Psoas muscle (tissue), 7 donors: ENCODE measurements at regions not wholly inside any gene's neighbourhood (a gene's known extent, or its start where the extent isn't known, plus 50 kb on each side); places are given as distances from the start of the nearest gene placed in this dataset.

ENCODE experiments used
- ATAC-seq, 4 donors: fragments of 200-7000 bp; cut with Tn5 transposase; one replicate each; pipeline ENCODE4 v1.9.1; 2020; ENCODE audit warnings: moderate library complexity in 3 of 4, mild to moderate bottlenecking in 2 of 4
- DNase-seq, 2 donors: peaks; one replicate each; pipeline ENCODE4 v3.0.0-alpha.2; 2020
- H3K27ac ChIP-seq: fragments of 200-600 bp; one replicate; pipeline ENCODE4 v1.8.0; 2022
- H3K27me3 ChIP-seq, 3 donors: fragments of 200-600 bp in 1 of 3; one replicate each; pipeline versions ENCODE4 v1.6.1 to v1.8.0; 2013 to 2022; ENCODE audit warnings: low read length in 2 of 3, mild to moderate bottlenecking in 2 of 3, moderate library complexity in 1 of 3; ENCODE audit not compliant: insufficient read depth in 3 of 3
- H3K36me3 ChIP-seq, 2 donors: fragments of 200-600 bp in 1 of 2; one replicate each; pipeline versions ENCODE4 v1.6.1 to v1.8.0; 2013 to 2022; ENCODE audit warnings: low read depth in 1 of 2, mild to moderate bottlenecking in 1 of 2, moderate library complexity in 1 of 2; ENCODE audit not compliant: insufficient read depth in 1 of 2
- H3K4me1 ChIP-seq: fragments of 200-600 bp; one replicate; pipeline ENCODE4 v1.8.0; 2022
- H3K4me3 ChIP-seq: fragments of 200-600 bp; one replicate; pipeline ENCODE4 v1.8.0; 2022; ENCODE audit warnings: mild to moderate bottlenecking
- H3K9me3 ChIP-seq: fragments of 200-600 bp; one replicate; pipeline ENCODE4 v1.8.0; 2022
- WGBS, 3 donors: extraction: QIAGEN DNeasy Blood & Tissue Kit; methylation state at CpG; one replicate each; pipeline versions ENCODE4 v1.1.6 to v1.1.7; 2013; 5-methylcytosine and 5-hydroxymethylcytosine counted together
- intact Hi-C, 2 donors: fragments of 100-400 bp; cut with DNase I; formaldehyde crosslinking; loops; one replicate each; pipeline versions ENCODE4 v1.11.0 to v1.14.2; 2022
- TF ChIP-seq, protein P1 (sequence below): fragments of 200-600 bp; IDR thresholded peaks from one replicate; pipeline ENCODE4 v1.8.0; 2022; ENCODE audit warnings: antibody characterized with exemption
- donor health status: healthy with polysubstance abuse.
- donor health status: DM: no; HTN: no; CAD: no; lungs with moderate emphysema.
- donor health status: Bipolar disorder and iron deficiency.
- donor health status: healthy.
- donor health status: DM: yes; HTN: yes; CAD: no.
- donor health status: DM: no; HTN: no; CAD: no.
- donor health status: DM: yes; HTN: yes; CAD: no.

DNA sequence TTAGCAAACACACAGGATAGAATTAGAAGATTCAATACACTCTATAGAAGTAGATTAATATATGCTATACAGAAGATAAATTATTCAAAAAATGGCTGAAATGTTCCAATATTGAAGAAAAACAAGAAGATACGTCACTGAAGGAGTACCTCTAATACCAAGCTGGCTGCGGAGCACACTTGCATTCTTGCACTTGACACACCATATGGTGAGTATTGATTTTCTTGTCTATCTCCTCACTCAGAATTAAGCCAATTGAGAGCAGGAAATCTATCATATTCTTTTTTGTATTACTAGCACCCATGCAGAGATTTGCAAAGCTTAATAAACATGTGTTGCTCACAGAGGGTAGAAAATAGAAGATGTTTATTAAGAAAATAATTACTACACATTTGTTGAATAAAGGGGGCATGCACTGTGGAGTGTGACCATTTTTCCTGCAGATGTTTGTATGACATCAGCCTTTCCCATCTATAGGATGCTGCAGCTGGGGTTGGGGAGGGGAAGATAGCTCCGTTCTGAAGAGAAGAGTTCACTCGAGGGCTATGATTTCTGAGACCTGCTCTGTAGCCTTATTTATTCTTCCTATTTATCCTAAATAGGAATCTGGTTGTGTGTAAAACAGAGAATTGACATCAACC is 318.1 kb downstream of the HHIPL2 start:
- H3K36me3 ChIP-seq, result no peaks in the 10 kb centered on the region
- intact Hi-C loops, result no loop called here
- 58 to 68% (median 63%) methylated on average over 4 of the region's 4 CpGs for WGBS, 3 donors
- peaks cover 0 to 2% (median 0%) of the 10 kb centered on the region in 3 donors for H3K27me3 ChIP-seq
- H3K4me3 ChIP-seq, result no peak overlapping the region
- DNase-seq (no peak), ATAC-seq (no peak)
- no peaks in the 10 kb centered on the region for H3K9me3 ChIP-seq
- H3K27ac ChIP-seq, result no peak overlapping the region
- TF ChIP-seq, protein P1, sequence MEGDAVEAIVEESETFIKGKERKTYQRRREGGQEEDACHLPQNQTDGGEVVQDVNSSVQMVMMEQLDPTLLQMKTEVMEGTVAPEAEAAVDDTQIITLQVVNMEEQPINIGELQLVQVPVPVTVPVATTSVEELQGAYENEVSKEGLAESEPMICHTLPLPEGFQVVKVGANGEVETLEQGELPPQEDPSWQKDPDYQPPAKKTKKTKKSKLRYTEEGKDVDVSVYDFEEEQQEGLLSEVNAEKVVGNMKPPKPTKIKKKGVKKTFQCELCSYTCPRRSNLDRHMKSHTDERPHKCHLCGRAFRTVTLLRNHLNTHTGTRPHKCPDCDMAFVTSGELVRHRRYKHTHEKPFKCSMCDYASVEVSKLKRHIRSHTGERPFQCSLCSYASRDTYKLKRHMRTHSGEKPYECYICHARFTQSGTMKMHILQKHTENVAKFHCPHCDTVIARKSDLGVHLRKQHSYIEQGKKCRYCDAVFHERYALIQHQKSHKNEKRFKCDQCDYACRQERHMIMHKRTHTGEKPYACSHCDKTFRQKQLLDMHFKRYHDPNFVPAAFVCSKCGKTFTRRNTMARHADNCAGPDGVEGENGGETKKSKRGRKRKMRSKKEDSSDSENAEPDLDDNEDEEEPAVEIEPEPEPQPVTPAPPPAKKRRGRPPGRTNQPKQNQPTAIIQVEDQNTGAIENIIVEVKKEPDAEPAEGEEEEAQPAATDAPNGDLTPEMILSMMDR, result no peak
- no peaks in the 10 kb centered on the region for H3K4me1 ChIP-seq

DNA sequence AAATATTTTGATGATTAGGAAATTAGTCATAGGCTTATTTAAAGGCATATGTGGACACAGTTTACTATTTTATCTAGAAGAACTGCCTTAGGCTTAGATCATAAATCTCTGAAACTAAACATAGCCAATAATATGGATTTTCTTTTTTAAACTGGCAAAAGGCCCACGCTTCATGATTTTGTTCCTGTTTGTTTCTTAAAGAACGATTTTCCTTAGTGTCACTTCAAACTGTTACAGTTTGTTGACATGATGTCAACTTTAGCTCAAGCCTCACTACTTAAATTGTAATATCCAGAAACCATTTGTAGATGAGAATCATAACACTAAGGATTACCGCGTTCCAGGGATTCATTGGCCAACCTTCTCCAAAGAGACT is 322.6 kb downstream of the HHIPL2 start:
- Histone ChIP-seq H3K9me3 (no peaks in the 10 kb centered on the region), H3K4me1 (no peaks in the 10 kb centered on the region), H3K27me3 (no peaks in the 10 kb centered on the region), H3K27ac (no peak overlapping the region), H3K36me3 (no peaks in the 10 kb centered on the region), H3K4me3 (no peak overlapping the region)
- ATAC-seq (no peak), DNase-seq (no peak)
- TF ChIP-seq, protein P1, result no peak
- 79 to 85% (median 83%) methylated on average over 4 of the region's 4 CpGs for WGBS, 3 donors
- intact Hi-C loops, result no loop called here

DNA sequence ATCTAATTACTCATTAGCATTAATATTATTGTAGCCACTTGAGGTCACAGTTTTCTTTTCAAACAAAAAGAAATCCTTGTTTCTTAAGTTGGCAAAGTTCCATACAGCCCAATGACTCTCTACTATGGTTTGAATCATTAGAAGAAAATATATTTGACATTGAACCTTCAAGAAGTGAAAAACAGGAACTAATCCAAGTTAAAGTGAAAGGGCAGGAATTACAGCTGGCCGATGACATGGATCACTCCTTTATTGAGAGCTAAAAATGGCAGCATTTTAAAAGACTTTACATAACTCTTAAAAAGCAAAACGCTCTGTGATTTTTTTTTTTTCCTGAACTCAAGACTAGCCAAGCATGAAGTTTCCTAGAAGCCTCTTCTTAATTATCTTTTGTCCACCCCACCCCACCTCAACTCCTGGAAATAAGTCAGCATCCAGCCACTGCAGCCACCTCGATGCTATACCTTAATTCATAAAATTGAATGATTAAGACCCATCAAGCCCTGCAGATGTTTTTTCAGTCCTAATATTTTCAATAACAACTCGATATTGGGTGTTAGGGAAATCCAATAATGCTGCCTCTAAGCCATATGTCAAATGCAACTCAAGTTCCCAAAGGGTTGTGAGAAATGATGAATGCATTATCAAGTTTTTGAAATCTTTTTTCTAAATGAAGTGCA is 323.1 kb downstream of the HHIPL2 start:
- Histone ChIP-seq H3K36me3 (no peaks in the 10 kb centered on the region), H3K9me3 (no peaks in the 10 kb centered on the region), H3K4me3 (no peak overlapping the region), H3K27me3 (no peaks in the 10 kb centered on the region), H3K27ac (no peak overlapping the region), H3K4me1 (no peaks in the 10 kb centered on the region)
- 44 to 54% (median 46%) methylated on average over 4 of the region's 4 CpGs for WGBS, 3 donors
- intact Hi-C loops, result no loop called here
- TF ChIP-seq, protein P1, result no peak
- DNase-seq, result no peak
- no peak for ATAC-seq

DNA sequence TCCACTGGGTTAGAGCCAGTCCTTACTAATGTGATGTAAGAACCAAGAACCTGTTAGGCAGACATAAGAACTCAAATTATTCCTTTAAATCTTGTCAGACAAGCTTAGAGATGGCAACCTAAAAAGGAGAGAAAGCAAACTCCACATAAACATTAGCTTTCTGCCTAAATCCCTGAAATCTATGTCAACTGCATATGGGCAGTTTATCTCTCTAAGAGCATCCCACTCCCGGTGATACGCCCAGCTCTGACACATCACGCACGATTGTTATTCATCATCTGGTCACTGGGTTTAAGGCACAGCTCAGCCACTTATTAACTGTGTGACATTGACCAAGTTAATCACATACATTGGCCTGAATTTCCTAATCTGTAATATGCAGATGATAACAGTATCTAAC is 323.7 kb downstream of the HHIPL2 start:
- intact Hi-C loops, result no loop called here
- Histone ChIP-seq H3K4me1 (no peaks in the 10 kb centered on the region), H3K36me3 (no peaks in the 10 kb centered on the region), H3K9me3 (no peaks in the 10 kb centered on the region), H3K27ac (no peak overlapping the region), H3K4me3 (no peak overlapping the region), H3K27me3 (no peaks in the 10 kb centered on the region)
- ATAC-seq, result no peak
- 78 to 91% (median 85%) methylated on average over 4 of the region's 4 CpGs for WGBS, 3 donors
- TF ChIP-seq, protein P1, result no peak
- DNase-seq, result no peak
